ENCODE measurements at regions not wholly inside any gene's neighbourhood (a gene's known extent, or its start where the extent isn't known, plus 50 kb on each side); places are given as distances from the start of the nearest gene placed in this dataset.
A peak's percentile ranks its signal among the peaks of the same experiment; 100 is the strongest.

DNA sequence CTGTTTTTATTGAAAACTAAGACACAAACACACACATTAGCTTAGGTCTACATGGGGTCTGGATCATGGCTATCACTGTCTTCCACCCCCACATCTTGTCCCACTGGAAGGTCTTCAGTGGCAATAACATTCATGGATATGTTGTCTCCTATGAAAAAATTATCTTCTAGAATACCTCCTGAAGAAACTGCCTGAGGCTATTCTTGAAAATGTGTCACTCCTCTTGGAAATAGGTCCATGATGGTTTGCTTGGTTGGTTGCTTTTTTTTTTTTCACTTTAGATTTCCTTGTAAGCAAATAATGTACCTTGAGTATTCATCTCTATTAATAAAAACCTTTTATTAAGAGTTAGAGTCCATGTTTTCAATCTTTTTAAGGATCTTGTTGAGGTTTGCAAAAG is 195.3 kb upstream of the PDE5A start:
- no peaks in the 10 kb centered on the region for H3K27me3 ChIP-seq
- no peak overlapping the region for H3K27ac ChIP-seq
- no peaks in the 10 kb centered on the region for H3K36me3 ChIP-seq
- no peak overlapping the region for H3K4me3 ChIP-seq
- H3K9me3 ChIP-seq (replicated peaks) = no peaks in the 10 kb centered on the region
- no peaks in the 10 kb centered on the region for H3K4me1 ChIP-seq
- DNase-seq = no peak

GRCh38 chr4:119823045-119823444 is 194.4 kb upstream of the PDE5A start:
- H3K36me3 ChIP-seq = no peaks in the 10 kb centered on the region
- H3K27ac ChIP-seq = no peak overlapping the region
- H3K4me3 ChIP-seq = no peak overlapping the region
- no peaks in the 10 kb centered on the region for H3K9me3 ChIP-seq (replicated peaks)
- H3K4me1 ChIP-seq = no peaks in the 10 kb centered on the region
- DNase-seq = no peak
- H3K27me3 ChIP-seq = no peaks in the 10 kb centered on the region

GRCh38 chr4:119816473-119816872 is 187.9 kb upstream of the PDE5A start:
- Histone ChIP-seq H3K4me1 (no peaks in the 10 kb centered on the region), H3K36me3 (no peaks in the 10 kb centered on the region), H3K9me3 (replicated peaks) (no peaks in the 10 kb centered on the region), H3K27me3 (no peaks in the 10 kb centered on the region), H3K4me3 (no peak overlapping the region), H3K27ac (no peak overlapping the region)
- no peak for DNase-seq

GRCh38 chr4:119810001-119810400 is 181.4 kb upstream of the PDE5A start:
- Histone ChIP-seq H3K36me3 (no peaks in the 10 kb centered on the region), H3K4me3 (no peak overlapping the region), H3K27ac (no peak overlapping the region), H3K27me3 (no peaks in the 10 kb centered on the region), H3K4me1 (no peaks in the 10 kb centered on the region), H3K9me3 (replicated peaks) (no peaks in the 10 kb centered on the region)
- DNase-seq = no peak

GRCh38 chr4:119804404-119804803 is 175.8 kb upstream of the PDE5A start:
- Histone ChIP-seq H3K36me3 (no peaks in the 10 kb centered on the region), H3K9me3 (replicated peaks) (no peaks in the 10 kb centered on the region), H3K27me3 (no peaks in the 10 kb centered on the region), H3K4me1 (no peaks in the 10 kb centered on the region), H3K4me3 (no peak overlapping the region), H3K27ac (no peak overlapping the region)
- no peak for DNase-seq

DNA sequence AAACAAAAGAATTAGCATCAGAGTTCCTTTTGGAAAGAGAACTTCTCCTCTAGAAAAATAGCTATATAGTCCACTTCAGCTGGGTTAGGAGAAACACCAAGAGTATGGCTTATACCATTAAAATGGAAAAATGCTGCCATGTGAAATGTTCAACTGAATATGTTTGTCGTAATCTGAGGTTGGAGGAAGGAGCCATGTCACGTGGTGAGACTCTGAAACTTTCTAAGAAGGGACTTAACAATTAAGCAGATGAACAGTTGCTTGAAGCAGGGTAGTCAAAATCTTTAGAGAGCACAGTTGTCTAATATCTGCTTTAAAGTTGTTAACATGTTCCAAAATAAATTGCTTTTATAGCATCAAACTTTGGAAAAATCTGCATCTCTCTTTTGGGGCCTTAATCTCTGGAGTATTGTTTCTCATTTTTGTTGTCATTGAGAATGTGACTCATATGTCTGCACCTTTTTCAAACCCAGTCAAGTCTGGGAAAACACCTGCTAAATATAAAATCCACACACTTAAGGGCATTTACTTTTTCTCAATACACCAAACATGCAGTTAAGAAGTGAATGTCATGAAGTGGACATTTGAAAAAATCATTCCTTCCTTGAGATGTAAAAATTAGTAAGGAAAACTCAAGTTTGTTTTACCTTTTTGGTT is 168.8 kb upstream of the PDE5A start:
- no peak overlapping the region for H3K27ac ChIP-seq
- no peak for DNase-seq
- no peaks in the 10 kb centered on the region for H3K36me3 ChIP-seq
- no peak overlapping the region for H3K4me3 ChIP-seq
- H3K27me3 ChIP-seq = no peaks in the 10 kb centered on the region
- no peaks in the 10 kb centered on the region for H3K9me3 ChIP-seq (replicated peaks)
- H3K4me1 ChIP-seq = no peaks in the 10 kb centered on the region

DNA sequence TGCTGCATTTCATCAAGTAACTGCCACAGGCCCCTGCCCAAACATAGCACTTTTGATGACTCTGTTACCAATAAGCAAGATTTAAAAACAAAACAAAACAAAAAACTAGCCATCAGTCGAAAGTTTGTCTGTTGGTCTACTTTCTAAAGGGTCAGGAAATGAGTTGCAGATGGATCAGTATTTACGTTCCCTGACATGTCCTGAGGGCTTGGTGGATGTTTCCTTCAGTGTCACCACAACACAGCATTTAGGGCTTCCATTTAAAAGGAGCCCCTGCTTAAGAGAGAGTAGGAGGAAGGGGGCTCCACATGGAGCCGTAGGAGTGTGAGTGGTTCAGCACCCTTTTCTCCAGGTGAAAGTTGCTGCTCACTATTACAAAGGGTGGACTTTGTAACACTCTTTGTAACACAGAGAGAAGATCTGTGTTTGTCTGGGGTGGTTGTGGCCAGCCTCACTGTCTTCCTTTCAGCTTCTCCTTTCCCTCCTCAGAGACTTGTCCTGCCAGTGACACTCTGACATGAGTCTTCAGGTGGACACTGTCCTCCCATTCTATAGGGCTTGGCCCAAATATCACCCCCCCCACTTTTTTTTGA is 167.5 kb upstream of the PDE5A start:
- Histone ChIP-seq H3K9me3 (replicated peaks) (no peaks in the 10 kb centered on the region), H3K4me3 (no peak overlapping the region), H3K4me1 (no peaks in the 10 kb centered on the region), H3K27me3 (no peaks in the 10 kb centered on the region), H3K27ac (no peak overlapping the region), H3K36me3 (no peaks in the 10 kb centered on the region)
- no peak for DNase-seq

- peak in 1 of 2 experiments; percentile 22 for DNase-seq
- H3K4me1 ChIP-seq = no peaks in the 10 kb centered on the region
Measured at GRCh38 chr4:119794681-119795080, 166.1 kb upstream of the PDE5A start.

DNA sequence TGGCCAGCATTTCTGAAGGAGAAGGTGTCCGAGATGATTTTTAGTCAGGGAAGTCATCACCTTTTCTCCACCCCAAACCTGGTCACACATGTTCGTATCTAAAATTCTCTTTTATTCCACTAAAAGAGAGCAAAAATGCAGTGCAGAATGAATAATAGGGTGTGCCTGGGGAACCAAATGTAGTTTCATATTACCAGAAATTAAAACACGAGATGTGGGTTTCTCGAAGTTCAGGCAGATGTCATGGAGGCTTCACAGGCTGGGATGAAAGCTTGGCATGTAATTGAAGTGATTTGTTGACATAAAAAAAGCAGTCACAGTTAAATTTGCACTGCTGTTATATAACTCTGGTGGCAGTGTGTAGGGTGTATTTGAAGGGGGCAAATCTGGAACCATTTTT is 165.5 kb upstream of the PDE5A start:
- no peak for DNase-seq
- H3K36me3 ChIP-seq = no peaks in the 10 kb centered on the region
- H3K4me1 ChIP-seq = no peaks in the 10 kb centered on the region
- H3K4me3 ChIP-seq = no peak overlapping the region
- H3K27ac ChIP-seq = no peak overlapping the region
- no peaks in the 10 kb centered on the region for H3K9me3 ChIP-seq (replicated peaks)
- no peaks in the 10 kb centered on the region for H3K27me3 ChIP-seq

More at GRCh38 chr4:119794681-119795080, 166.1 kb upstream of the PDE5A start:
- no peak overlapping the region for H3K27ac ChIP-seq
- no peaks in the 10 kb centered on the region for H3K36me3 ChIP-seq
- H3K27me3 ChIP-seq = no peaks in the 10 kb centered on the region
- H3K4me3 ChIP-seq = no peak overlapping the region
- H3K9me3 ChIP-seq (replicated peaks) = no peaks in the 10 kb centered on the region

GRCh38 chr4:119788349-119789266 is 160.0 kb upstream of the PDE5A start:
- H3K27ac ChIP-seq = no peak overlapping the region
- no peaks in the 10 kb centered on the region for H3K36me3 ChIP-seq
- no peaks in the 10 kb centered on the region for H3K27me3 ChIP-seq
- no peak overlapping the region for H3K4me3 ChIP-seq
- H3K9me3 ChIP-seq (replicated peaks) = no peaks in the 10 kb centered on the region
- DNase-seq = no peak
- H3K4me1 ChIP-seq = no peaks in the 10 kb centered on the region

GRCh38 chr4:119785963-119786362 is 157.4 kb upstream of the PDE5A start:
- H3K9me3 ChIP-seq (replicated peaks) = no peaks in the 10 kb centered on the region
- no peak overlapping the region for H3K27ac ChIP-seq
- H3K27me3 ChIP-seq = no peaks in the 10 kb centered on the region
- no peaks in the 10 kb centered on the region for H3K4me1 ChIP-seq
- H3K36me3 ChIP-seq = no peaks in the 10 kb centered on the region
- H3K4me3 ChIP-seq = no peak overlapping the region
- DNase-seq = no peak

DNA sequence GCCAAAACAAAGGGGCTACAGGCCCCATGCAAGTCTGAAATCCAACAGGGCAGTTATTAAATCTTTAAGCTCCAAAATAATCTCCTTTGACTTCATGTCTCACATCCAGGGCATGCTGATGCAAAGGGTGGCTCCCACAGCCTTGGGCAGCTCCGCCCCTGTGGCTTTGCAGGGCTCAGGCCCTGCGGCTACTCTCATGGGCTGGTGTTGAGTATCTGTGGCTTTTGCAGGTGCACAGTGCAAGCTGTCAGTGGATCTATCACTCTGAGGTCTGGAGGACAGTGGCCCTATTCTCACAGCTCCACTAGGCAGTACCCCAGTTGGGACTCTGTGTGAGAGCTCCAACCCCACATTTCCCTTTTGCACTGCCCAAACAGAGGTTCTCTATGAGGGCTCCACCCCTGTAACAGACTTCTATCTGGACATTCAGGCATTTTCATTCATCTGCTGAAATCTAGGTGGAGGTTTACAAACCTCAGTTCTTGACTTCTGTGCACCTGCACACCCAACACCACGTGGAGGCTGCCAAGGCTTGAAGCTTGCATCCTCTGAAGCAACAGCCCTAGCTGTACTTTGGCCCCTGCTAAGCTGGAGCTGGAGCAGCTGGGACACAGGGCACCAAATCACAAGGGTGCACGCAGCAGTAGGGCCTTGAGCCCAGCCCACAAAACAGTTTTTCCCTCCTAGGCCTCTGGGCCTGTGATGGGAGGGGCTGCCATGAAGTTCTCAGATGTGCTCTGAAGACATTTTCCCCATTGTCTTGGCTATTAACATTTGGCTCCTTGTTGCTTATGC is 154.8 kb upstream of the PDE5A start:
- Histone ChIP-seq H3K36me3 (no peaks in the 10 kb centered on the region), H3K4me3 (no peak overlapping the region), H3K27ac (no peak overlapping the region), H3K4me1 (no peaks in the 10 kb centered on the region), H3K27me3 (no peaks in the 10 kb centered on the region), H3K9me3 (replicated peaks) (no peaks in the 10 kb centered on the region)
- DNase-seq = no peak

DNA sequence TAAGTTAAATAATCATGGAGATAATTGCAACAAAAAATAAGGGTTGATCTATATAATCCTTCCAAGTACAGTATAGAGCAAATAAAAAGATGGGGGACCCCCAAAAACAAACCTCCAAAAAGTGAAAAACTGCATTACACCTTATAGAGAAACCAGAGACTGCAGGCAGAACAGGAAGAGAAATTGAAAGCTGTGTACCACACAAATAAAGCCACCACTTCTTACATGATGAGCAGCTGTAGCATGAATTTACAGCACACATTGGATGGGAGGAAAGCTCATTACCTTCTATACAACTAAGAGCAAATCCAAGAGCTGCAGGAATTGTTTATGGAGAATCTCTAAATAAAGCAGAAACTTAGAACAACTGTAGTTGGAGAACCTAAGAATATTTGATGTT is 152.4 kb upstream of the PDE5A start:
- H3K9me3 ChIP-seq (replicated peaks) = no peaks in the 10 kb centered on the region
- DNase-seq = no peak
- H3K27me3 ChIP-seq = no peaks in the 10 kb centered on the region
- H3K4me3 ChIP-seq = no peak overlapping the region
- H3K4me1 ChIP-seq = no peaks in the 10 kb centered on the region
- H3K27ac ChIP-seq = no peak overlapping the region
- H3K36me3 ChIP-seq = no peaks in the 10 kb centered on the region

- DNase-seq = no peak
- Histone ChIP-seq H3K27ac (no peak overlapping the region), H3K4me3 (no peak overlapping the region), H3K36me3 (no peaks in the 10 kb centered on the region), H3K4me1 (no peaks in the 10 kb centered on the region), H3K9me3 (replicated peaks) (no peaks in the 10 kb centered on the region), H3K27me3 (no peaks in the 10 kb centered on the region)
Measured at GRCh38 chr4:119774840-119775239, 146.2 kb upstream of the PDE5A start.

DNA sequence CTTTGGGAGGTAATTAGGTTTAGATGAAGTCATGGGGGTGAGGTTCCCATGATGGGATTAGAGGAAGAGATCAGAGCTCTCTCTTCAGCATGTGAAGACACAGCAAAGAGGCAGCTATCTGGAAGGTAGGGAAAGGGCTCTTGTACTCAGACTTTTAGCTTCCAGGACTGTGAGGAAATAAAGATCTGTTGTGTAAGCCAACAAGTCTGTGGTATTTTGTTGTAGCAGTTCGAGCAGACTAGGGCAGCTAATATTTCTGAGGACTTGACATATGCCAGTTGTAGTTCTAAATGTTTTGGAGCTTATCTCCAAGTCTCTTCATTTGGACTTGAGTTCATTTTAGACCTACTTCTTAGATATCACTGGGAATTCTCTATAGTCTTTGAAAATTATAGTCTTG is 137.3 kb upstream of the PDE5A start:
- H3K36me3 ChIP-seq = no peaks in the 10 kb centered on the region
- H3K4me1 ChIP-seq = no peaks in the 10 kb centered on the region
- no peaks in the 10 kb centered on the region for H3K9me3 ChIP-seq (replicated peaks)
- no peak overlapping the region for H3K4me3 ChIP-seq
- H3K27me3 ChIP-seq = no peaks in the 10 kb centered on the region
- no peak for DNase-seq
- H3K27ac ChIP-seq = no peak overlapping the region
